H1 (cell line): ENCODE measurements at regions not wholly inside any gene's neighbourhood (a gene's known extent, or its start where the extent isn't known, plus 50 kb on each side); places are given as distances from the start of the nearest gene placed in this dataset.

Experiments used
- CTCF ChIA-PET: fragments of 300-600 bp; sonication (Branson Sonifier 250); formaldehyde crosslinking; loops from one replicate; lab custom pipeline; 2021; ENCODE audit not compliant: partially characterized antibody; lab: Charles Lee
- POLR2A ChIA-PET: fragments of 300-600 bp; sonication (Branson Sonifier 250); formaldehyde crosslinking; loops from one replicate; lab custom pipeline; 2021; ENCODE audit warnings: inconsistent platforms; ENCODE audit not compliant: partially characterized antibody; lab: Charles Lee
- DNase-seq, 2 experiments: peaks; one replicate each; pipeline versions ENCODE4 v3.0.0 to v3.0.0-alpha.2; 2010 to 2022; ENCODE audit warnings: low spot score in 2 of 2, low read depth in 1 of 2, mixed read lengths in 1 of 2
- FAIRE-seq: peaks from 2 replicates; lab custom pipeline; 2011; peaks lifted over from hg19 to GRCh38; lab: Jason Lieb, UNC
- H2AFZ ChIP-seq: 2 replicates; pipeline ENCODE4 v1.8.1; 2012; ENCODE audit warnings: low read length, inconsistent platforms
- H2AK5ac ChIP-seq: 2 replicates; pipeline ENCODE4 v1.6.1; 2013; ENCODE audit warnings: low read depth, low read length
- H2BK120ac ChIP-seq: replicated peaks from 2 replicates; pipeline ENCODE3; 2013; ENCODE audit warnings: low read depth, low read length, inconsistent platforms
- H2BK12ac ChIP-seq: 2 replicates; pipeline ENCODE4 v1.6.1; 2013; ENCODE audit warnings: low read depth, low read length
- H2BK15ac ChIP-seq: 2 replicates; pipeline ENCODE4 v1.6.1; 2013; ENCODE audit warnings: low read length
- H2BK20ac ChIP-seq: 2 replicates; pipeline ENCODE4 v1.6.1; 2013; ENCODE audit warnings: low read length
- H2BK5ac ChIP-seq: 2 replicates; pipeline ENCODE4 v1.6.1; 2013; ENCODE audit warnings: low read depth, low read length
- H3K14ac ChIP-seq: 2 replicates; pipeline ENCODE4 v1.6.1; 2013; ENCODE audit warnings: inconsistent platforms; ENCODE audit not compliant: insufficient read length
- H3K18ac ChIP-seq: 2 replicates; pipeline ENCODE4 v1.6.1; 2013; ENCODE audit warnings: low read length; ENCODE audit errors: extremely low read depth
- H3K23ac ChIP-seq: 2 replicates; pipeline ENCODE4 v1.6.1; 2013; ENCODE audit warnings: inconsistent platforms; ENCODE audit not compliant: insufficient read length
- H3K23me2 ChIP-seq: 2 replicates; pipeline ENCODE4 v1.6.1; 2013; ENCODE audit warnings: low read depth, low read length
- H3K27ac ChIP-seq: 2 replicates; pipeline ENCODE4 v1.6.1; 2011; ENCODE audit warnings: low read depth, low read length, inconsistent platforms
- H3K27me3 ChIP-seq, 4 experiments: replicated peaks in 1 of 4; 1 replicate in 1 of 4; 2 replicates in 3 of 4; pipeline versions ENCODE4 v1.6.1 to v1.8.1; 2011 to 2013; ENCODE audit warnings: low read length in 3 of 4, mild to moderate bottlenecking in 3 of 4, inconsistent platforms in 2 of 4, mixed read lengths in 2 of 4, moderate library complexity in 1 of 4; ENCODE audit not compliant: control insufficient read depth in 3 of 4, insufficient read depth in 3 of 4; ENCODE audit errors: extremely low read depth in 1 of 4
- H3K36me3 ChIP-seq, 4 experiments: 2 replicates each; pipeline versions ENCODE4 v1.6.1 to v1.8.1; 2011 to 2013; ENCODE audit warnings: mild to moderate bottlenecking in 4 of 4, low read length in 3 of 4, moderate library complexity in 2 of 4, control low read depth in 1 of 4, inconsistent platforms in 1 of 4; ENCODE audit not compliant: insufficient read depth in 4 of 4, control insufficient read depth in 2 of 4
- H3K4ac ChIP-seq: replicated peaks from 2 replicates; pipeline ENCODE3; 2013; ENCODE audit warnings: low read length, low read depth, mixed read lengths, inconsistent platforms; ENCODE audit not compliant: insufficient read length
- H3K4me1 ChIP-seq, 4 experiments: replicated peaks in 1 of 4; 1 replicate in 1 of 4; 2 replicates in 3 of 4; pipeline versions ENCODE4 v1.6.1 to v1.8.1; 2011 to 2013; ENCODE audit warnings: low read length in 3 of 4, inconsistent platforms in 2 of 4, mixed read lengths in 1 of 4; ENCODE audit not compliant: insufficient read depth in 4 of 4, control insufficient read depth in 3 of 4
- H3K4me2 ChIP-seq, 2 experiments: 2 replicates each; pipeline versions ENCODE4 v1.6.1 to v1.8.1; 2011 to 2013; ENCODE audit warnings: low read depth in 2 of 2, low read length in 2 of 2, control low read depth in 1 of 2, inconsistent platforms in 1 of 2, mild to moderate bottlenecking in 1 of 2; ENCODE audit not compliant: insufficient read depth in 1 of 2
- H3K4me3 ChIP-seq, 4 experiments: fragments of 200-600, 300-600 bp in 1 of 4; sonication (generic), shearing (Covaris generic), sonication (Bioruptor Twin) in 1 of 4; 2 replicates each; pipeline versions ENCODE4 v1.5.1 to v1.8.1; 2011 to 2016; ENCODE audit warnings: low read length in 4 of 4, low read depth in 3 of 4, control low read depth in 2 of 4, inconsistent platforms in 2 of 4, mild to moderate bottlenecking in 2 of 4, mixed read lengths in 1 of 4, moderate library complexity in 1 of 4; ENCODE audit not compliant: insufficient read depth in 2 of 4; ENCODE audit errors: extremely low read depth in 1 of 4
- H3K56ac ChIP-seq: replicated peaks from 2 replicates; pipeline ENCODE3; 2013; ENCODE audit warnings: low read depth, mild to moderate bottlenecking, mixed read lengths, low read length, inconsistent platforms; ENCODE audit not compliant: insufficient read length
- H3K79me1 ChIP-seq: 2 replicates; pipeline ENCODE4 v1.6.1; 2013; ENCODE audit warnings: low read depth, low read length, control low read depth
- H3K79me2 ChIP-seq, 2 experiments: 2 replicates each; pipeline versions ENCODE4 v1.6.1 to v1.8.1; 2012 to 2013; ENCODE audit warnings: low read length in 2 of 2, mild to moderate bottlenecking in 2 of 2, inconsistent platforms in 1 of 2; ENCODE audit not compliant: insufficient read depth in 2 of 2, control insufficient read depth in 1 of 2
- H3K9ac ChIP-seq, 4 experiments: replicated peaks in 1 of 4; 1 replicate in 1 of 4; 2 replicates in 3 of 4; pipeline versions ENCODE4 v1.6.1 to v1.8.1; 2011 to 2013; ENCODE audit warnings: low read depth in 3 of 4, low read length in 3 of 4, control low read depth in 2 of 4, mild to moderate bottlenecking in 2 of 4, moderate library complexity in 2 of 4, inconsistent platforms in 1 of 4; ENCODE audit errors: extremely low read depth in 1 of 4
- H3K9me3 ChIP-seq, 2 experiments: 2 replicates each; pipeline versions ENCODE4 v1.6.1 to v1.8.1; 2012 to 2013; ENCODE audit warnings: mild to moderate bottlenecking in 2 of 2, moderate library complexity in 2 of 2, control low read depth in 1 of 2, inconsistent platforms in 1 of 2, low read depth in 1 of 2, low read length in 1 of 2, mixed read lengths in 1 of 2; ENCODE audit not compliant: insufficient read depth in 2 of 2
- H4K20me1 ChIP-seq, 2 experiments: replicated peaks in 1 of 2; 2 replicates each; pipeline versions ENCODE3 to v1.8.1; 2011 to 2013; ENCODE audit warnings: inconsistent platforms in 2 of 2, low read length in 2 of 2, mild to moderate bottlenecking in 1 of 2; ENCODE audit not compliant: insufficient read depth in 2 of 2, control insufficient read depth in 1 of 2
- H4K5ac ChIP-seq: 2 replicates; pipeline ENCODE4 v1.6.1; 2013; ENCODE audit warnings: low read length, low read depth, mixed read lengths, inconsistent platforms; ENCODE audit not compliant: insufficient read length
- H4K8ac ChIP-seq: 2 replicates; pipeline ENCODE4 v1.8.0; 2013; ENCODE audit warnings: mild to moderate bottlenecking, moderate library complexity, low read length, inconsistent platforms; ENCODE audit not compliant: insufficient read depth; ENCODE audit errors: extremely low read depth
- H4K91ac ChIP-seq: replicated peaks from 2 replicates; pipeline ENCODE3; 2013; ENCODE audit warnings: low read length, mixed read lengths, inconsistent platforms; ENCODE audit not compliant: insufficient read length
- ATF3 ChIP-seq: IDR thresholded peaks from 2 replicates; pipeline ENCODE4 v1.6.1; 2011; ENCODE audit warnings: low read depth, mild to moderate bottlenecking, low read length; ENCODE audit not compliant: insufficient read depth
- HDAC6 ChIP-seq: IDR thresholded peaks from one replicate; pipeline ENCODE4 v1.7.1; 2012; ENCODE audit warnings: low read depth, mild to moderate bottlenecking, inconsistent platforms, low read length, moderate library complexity
- KDM5A ChIP-seq: fragments of 200-600 bp; IDR thresholded peaks from 2 replicates; pipeline ENCODE4 v1.7.1; 2012; ENCODE audit warnings: mild to moderate bottlenecking, low read length, inconsistent platforms, mixed read lengths
- NANOG ChIP-seq: IDR thresholded peaks from 2 replicates; pipeline ENCODE4 v1.6.1; 2011; ENCODE audit warnings: low read length, low read depth, mild to moderate bottlenecking, inconsistent platforms; ENCODE audit not compliant: insufficient read depth, poor library complexity, severe bottlenecking
- SP4 ChIP-seq: IDR thresholded peaks from 2 replicates; pipeline ENCODE4 v1.6.1; 2012; ENCODE audit warnings: low read length, inconsistent platforms
- WGBS, 2 experiments: shearing (Covaris generic) in 1 of 2; methylation state at CpG; one replicate each; pipeline versions ENCODE4 v1.1.6 to v1.1.7; 2013 to 2015; ENCODE audit warnings: low lambda C conversion rate in 2 of 2, mixed read lengths in 2 of 2, inconsistent platforms in 1 of 2, low coverage in 1 of 2, missing lambda C conversion rate in 1 of 2; ENCODE audit not compliant: insufficient replicate concordance in 2 of 2, insufficient coverage in 1 of 2, insufficient read length in 1 of 2; ENCODE audit errors: extremely low coverage in 1 of 2, missing lambda C conversion rate in 1 of 2; 5-methylcytosine and 5-hydroxymethylcytosine counted together

- Histone ChIP-seq H2BK5ac (no peak overlapping the region), H2BK20ac (no peak overlapping the region), H3K4me2 (no peak overlapping the region), H3K27ac (no peak overlapping the region), H2AFZ (no peak overlapping the region), H3K4me1 (no peaks in the 10 kb centered on the region), H3K36me3 (no peaks in the 10 kb centered on the region), H3K4ac (no peak overlapping the region), H3K23ac (no peak overlapping the region), H3K18ac (no peak overlapping the region), H3K14ac (no peak overlapping the region), H3K9ac (no peak overlapping the region), H3K4me3 (no peak overlapping the region), H3K9me3 (no peaks in the 10 kb centered on the region), H4K91ac (no peak overlapping the region), H4K20me1 (no peaks in the 10 kb centered on the region), H2AK5ac (no peak overlapping the region), H3K23me2 (no peaks in the 10 kb centered on the region), H4K8ac (no peak overlapping the region), H3K79me1 (no peaks in the 10 kb centered on the region), H2BK15ac (no peak overlapping the region), H2BK12ac (no peak overlapping the region), H3K56ac (no peak overlapping the region), H2BK120ac (no peak overlapping the region), H3K27me3 (no peaks in the 10 kb centered on the region), H3K79me2 (no peaks in the 10 kb centered on the region), H4K5ac (no peak overlapping the region)
- no peak for DNase-seq
- CTCF ChIA-PET, result no interaction called here
- TF ChIP-seq KDM5A, result no peak
- TF ChIP-seq ATF3, result no peak
- no peak for TF ChIP-seq NANOG
- no peak for TF ChIP-seq SP4
- no peak for TF ChIP-seq HDAC6
- POLR2A ChIA-PET, result no interaction called here
- 68% methylated on average over 5 of the region's 5 CpGs; no CpG with 5 or more reads in 1 of the 2 experiments for WGBS, 2 experiments
- FAIRE-seq, result no peak
Measured at GRCh38 chr4:181701214-181701613, 542.0 kb upstream of the TENM3 start.
